Activated CD4-positive, alpha-beta T cell treated with anti-CD3 and anti-CD28 coated beads, Interleukin-2, amount 50 U/mL, for 48 hours (primary cell): ENCODE measurements at regions not wholly inside any gene's neighbourhood (a gene's known extent, or its start where the extent isn't known, plus 50 kb on each side); places are given as distances from the start of the nearest gene placed in this dataset.

Experiments
- DNase-seq, 2 experiments: peaks; one replicate each; pipeline ENCODE4 v3.0.0-alpha.2; 2020

GRCh38 chr18:8538935-8539334 is 70.3 kb upstream of the RAB12 start:
- DNase-seq, result no peak

GRCh38 chr18:8546677-8547076 is 62.6 kb upstream of the RAB12 start:
- DNase-seq, result no peak

GRCh38 chr18:8548186-8548585 is 61.1 kb upstream of the RAB12 start:
- no peak for DNase-seq

GRCh38 chr18:8549254-8549757 is 59.9 kb upstream of the RAB12 start:
- DNase-seq, result no peak

- DNase-seq, result no peak
These were observed 57.1 kb upstream of the RAB12 start for GRCh38 chr18:8552151-8552550.

- DNase-seq, result no peak
These were observed 54.9 kb upstream of the RAB12 start for GRCh38 chr18:8554354-8554753.

GRCh38 chr18:8556424-8556823 is 52.8 kb upstream of the RAB12 start:
- DNase-seq, result no peak
